Chondrocyte (in vitro differentiated cells): ENCODE measurements at regions not wholly inside any gene's neighbourhood (a gene's known extent, or its start where the extent isn't known, plus 50 kb on each side); places are given as distances from the start of the nearest gene placed in this dataset.

ENCODE experiments used
- DNase-seq: peaks from one replicate; pipeline ENCODE4 v3.0.0; 2021; ENCODE audit warnings: mixed read lengths, low spot score
- H3K27ac Mint-ChIP-seq: one replicate; pipeline ENCODE4 v1.8.0; 2021; ENCODE audit warnings: mild to moderate bottlenecking, moderate library complexity, mixed read lengths; ENCODE audit not compliant: unreplicated experiment
- H3K27me3 Mint-ChIP-seq: 2 replicates; pipeline ENCODE4 v1.8.0; 2021; ENCODE audit warnings: low read depth, mixed read lengths
- H3K36me3 Mint-ChIP-seq: 2 replicates; pipeline ENCODE4 v1.8.0; 2021; ENCODE audit warnings: low read depth, mixed read lengths
- H3K4me1 Mint-ChIP-seq: 2 replicates; pipeline ENCODE4 v1.8.0; 2021; ENCODE audit warnings: low read depth, mild to moderate bottlenecking, mixed read lengths
- H3K4me3 Mint-ChIP-seq: one replicate; pipeline ENCODE4 v1.8.0; 2021; ENCODE audit warnings: mild to moderate bottlenecking, moderate library complexity, mixed read lengths; ENCODE audit not compliant: unreplicated experiment
- H3K9me3 Mint-ChIP-seq: 2 replicates; pipeline ENCODE4 v1.8.0; 2021; ENCODE audit warnings: low read depth, mixed read lengths
- CTCF ChIP-seq: fragments of 200-600 bp; sonication (generic); IDR thresholded peaks from 2 replicates; pipeline ENCODE4 v1.5.0; 2021; ENCODE audit warnings: antibody characterized with exemption, mild to moderate bottlenecking, moderate library complexity

DNA sequence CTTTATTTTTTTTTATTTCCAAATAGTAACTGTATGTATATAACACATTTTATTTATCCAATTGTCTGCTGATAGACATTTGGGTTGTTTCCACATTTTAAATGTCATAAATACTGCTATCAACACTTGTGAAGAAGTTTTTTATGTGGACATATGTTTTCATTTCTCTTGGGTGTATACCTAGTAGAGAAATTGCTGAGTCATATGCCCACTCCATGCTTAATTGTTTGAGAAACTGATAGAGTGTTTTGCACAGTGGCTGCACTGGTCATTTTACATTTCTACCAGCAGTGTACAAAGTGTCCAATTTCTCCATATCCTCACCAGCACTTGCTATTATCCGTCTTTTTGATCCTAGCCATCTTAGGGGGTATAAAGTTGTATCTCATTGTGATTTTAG lies 567.8 kb downstream of the GBA3 start:
- TF ChIP-seq CTCF = no peak
- no peaks in the 10 kb centered on the region for H3K36me3 Mint-ChIP-seq
- H3K27ac Mint-ChIP-seq = no peak overlapping the region
- H3K9me3 Mint-ChIP-seq = peaks cover 5% of the 10 kb centered on the region
- DNase-seq = no peak
- H3K4me3 Mint-ChIP-seq = no peak overlapping the region
- H3K27me3 Mint-ChIP-seq = no peaks in the 10 kb centered on the region
- H3K4me1 Mint-ChIP-seq = no peaks in the 10 kb centered on the region

DNA sequence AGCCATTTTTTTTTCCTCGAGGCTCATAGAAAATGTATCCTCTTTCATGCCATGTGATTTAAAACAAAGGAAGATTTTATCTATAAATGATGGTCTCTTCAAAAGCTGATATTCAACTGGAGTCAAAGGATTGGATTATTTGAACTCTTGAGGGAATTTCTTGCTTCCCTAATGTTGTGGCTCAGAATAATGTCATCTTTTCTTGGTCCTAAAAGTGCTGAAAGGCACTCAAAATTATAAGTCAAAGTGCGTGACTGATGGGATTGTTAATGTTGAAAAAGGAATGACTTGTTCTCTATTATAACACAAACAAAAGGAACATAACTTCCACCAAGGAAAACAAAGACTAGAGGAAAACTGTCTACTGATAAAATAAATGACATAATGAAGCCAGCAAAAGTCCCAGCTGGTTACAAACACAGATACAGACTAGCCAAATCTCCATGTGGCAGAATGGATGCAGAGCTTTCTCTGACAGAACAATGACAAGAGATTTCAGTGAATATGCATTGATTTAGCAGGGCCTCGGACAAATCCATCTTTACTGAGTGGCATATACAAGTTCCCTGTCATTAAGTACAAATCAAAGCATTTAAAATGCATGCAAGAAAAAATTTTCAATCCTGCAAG lies 552.6 kb downstream of the GBA3 start:
- Mint-ChIP-seq H3K36me3 (no peaks in the 10 kb centered on the region), H3K27me3 (peaks cover 4% of the 10 kb centered on the region), H3K4me1 (no peaks in the 10 kb centered on the region), H3K9me3 (no peaks in the 10 kb centered on the region), H3K27ac (no peak overlapping the region), H3K4me3 (no peak overlapping the region)
- no peak for TF ChIP-seq CTCF
- DNase-seq = no peak

- no peak for DNase-seq
- Mint-ChIP-seq H3K4me1 (no peaks in the 10 kb centered on the region), H3K36me3 (no peaks in the 10 kb centered on the region), H3K27ac (no peak overlapping the region), H3K4me3 (no peak overlapping the region), H3K27me3 (peaks cover 2% of the 10 kb centered on the region), H3K9me3 (no peaks in the 10 kb centered on the region)
- TF ChIP-seq CTCF = no peak
Measured at GRCh38 chr4:23242962-23243361, 550.2 kb downstream of the GBA3 start.

- no peaks in the 10 kb centered on the region for H3K36me3 Mint-ChIP-seq
Measured at GRCh38 chr4:23241408-23241807, 548.7 kb downstream of the GBA3 start.

GRCh38 chr4:23238848-23239247 lies 546.1 kb downstream of the GBA3 start:
- TF ChIP-seq CTCF = no peak
- H3K9me3 Mint-ChIP-seq = no peaks in the 10 kb centered on the region
- no peak for DNase-seq
- H3K36me3 Mint-ChIP-seq = no peaks in the 10 kb centered on the region
- no peak overlapping the region for H3K27ac Mint-ChIP-seq
- no peaks in the 10 kb centered on the region for H3K4me1 Mint-ChIP-seq
- no peak overlapping the region for H3K4me3 Mint-ChIP-seq
- peaks cover 2% of the 10 kb centered on the region for H3K27me3 Mint-ChIP-seq

More at GRCh38 chr4:23241408-23241807, 548.7 kb downstream of the GBA3 start:
- no peak for TF ChIP-seq CTCF
- DNase-seq = no peak
- Mint-ChIP-seq H3K4me3 (no peak overlapping the region), H3K4me1 (no peaks in the 10 kb centered on the region), H3K27me3 (peaks cover 2% of the 10 kb centered on the region), H3K9me3 (no peaks in the 10 kb centered on the region), H3K27ac (no peak overlapping the region)
